ENCODE measurements at regions not wholly inside any gene's neighbourhood (a gene's known extent, or its start where the extent isn't known, plus 50 kb on each side); places are given as distances from the start of the nearest gene placed in this dataset.

GRCh38 chr10:113293167-113293566 lies 259.7 kb upstream of the HABP2 start:
- H3K9me3 Mint-ChIP-seq (ENCODE audit: unreplicated experiment) = no peaks in the 10 kb centered on the region
- H3K27me3 Mint-ChIP-seq (ENCODE audit: unreplicated experiment) = peaks cover 1% of the 10 kb centered on the region
- no peaks in the 10 kb centered on the region for H3K4me1 Mint-ChIP-seq (ENCODE audit: unreplicated experiment)
- no peaks in the 10 kb centered on the region for H3K36me3 Mint-ChIP-seq (ENCODE audit: low read depth, unreplicated experiment)
- no peak overlapping the region for H3K4me3 Mint-ChIP-seq (ENCODE audit: unreplicated experiment)
- DNase-seq (ENCODE audit: low spot score) = no peak
- TF ChIP-seq CTCF (IDR thresholded peaks at IDR 0.05; ENCODE audit: unreplicated experiment) = no peak
- H3K27ac Mint-ChIP-seq (ENCODE audit: unreplicated experiment) = no peak overlapping the region

GRCh38 chr10:113294868-113295267 lies 258.0 kb upstream of the HABP2 start:
- H3K36me3 Mint-ChIP-seq (ENCODE audit: low read depth, unreplicated experiment) = no peaks in the 10 kb centered on the region
- TF ChIP-seq CTCF (IDR thresholded peaks at IDR 0.05; ENCODE audit: unreplicated experiment) = no peak

GRCh38 chr10:113297226-113297625 lies 255.6 kb upstream of the HABP2 start:
- no peaks in the 10 kb centered on the region for H3K9me3 Mint-ChIP-seq (ENCODE audit: unreplicated experiment)
- H3K4me1 Mint-ChIP-seq (ENCODE audit: unreplicated experiment) = no peaks in the 10 kb centered on the region
- no peak overlapping the region for H3K4me3 Mint-ChIP-seq (ENCODE audit: unreplicated experiment)
- no peaks in the 10 kb centered on the region for H3K27me3 Mint-ChIP-seq (ENCODE audit: unreplicated experiment)
- no peak overlapping the region for H3K27ac Mint-ChIP-seq (ENCODE audit: unreplicated experiment)
- TF ChIP-seq CTCF (IDR thresholded peaks at IDR 0.05; ENCODE audit: unreplicated experiment) = no peak
- H3K36me3 Mint-ChIP-seq (ENCODE audit: low read depth, unreplicated experiment) = no peaks in the 10 kb centered on the region
- DNase-seq (ENCODE audit: low spot score) = no peak

More at GRCh38 chr10:113294868-113295267, 258.0 kb upstream of the HABP2 start:
- no peak overlapping the region for H3K4me3 Mint-ChIP-seq (ENCODE audit: unreplicated experiment)
- H3K4me1 Mint-ChIP-seq (ENCODE audit: unreplicated experiment) = no peaks in the 10 kb centered on the region
- no peak overlapping the region for H3K27ac Mint-ChIP-seq (ENCODE audit: unreplicated experiment)
- H3K27me3 Mint-ChIP-seq (ENCODE audit: unreplicated experiment) = no peaks in the 10 kb centered on the region
- H3K9me3 Mint-ChIP-seq (ENCODE audit: unreplicated experiment) = no peaks in the 10 kb centered on the region
- no peak for DNase-seq (ENCODE audit: low spot score)

GRCh38 chr10:113298616-113299015 lies 254.2 kb upstream of the HABP2 start:
- DNase-seq (ENCODE audit: low spot score) = no peak
- Mint-ChIP-seq H3K27me3 (ENCODE audit: unreplicated experiment) (no peaks in the 10 kb centered on the region), H3K36me3 (ENCODE audit: low read depth, unreplicated experiment) (no peaks in the 10 kb centered on the region), H3K4me1 (ENCODE audit: unreplicated experiment) (no peaks in the 10 kb centered on the region), H3K4me3 (ENCODE audit: unreplicated experiment) (no peak overlapping the region), H3K9me3 (ENCODE audit: unreplicated experiment) (no peaks in the 10 kb centered on the region), H3K27ac (ENCODE audit: unreplicated experiment) (no peak overlapping the region)
- TF ChIP-seq CTCF (IDR thresholded peaks at IDR 0.05; ENCODE audit: unreplicated experiment) = no peak

- H3K36me3 Mint-ChIP-seq (ENCODE audit: low read depth, unreplicated experiment) = no peaks in the 10 kb centered on the region
- H3K4me3 Mint-ChIP-seq (ENCODE audit: unreplicated experiment) = no peak overlapping the region
- DNase-seq (ENCODE audit: low spot score) = no peak
- no peaks in the 10 kb centered on the region for H3K9me3 Mint-ChIP-seq (ENCODE audit: unreplicated experiment)
- H3K27me3 Mint-ChIP-seq (ENCODE audit: unreplicated experiment) = no peaks in the 10 kb centered on the region
- no peak for TF ChIP-seq CTCF (IDR thresholded peaks at IDR 0.05; ENCODE audit: unreplicated experiment)
- H3K27ac Mint-ChIP-seq (ENCODE audit: unreplicated experiment) = no peak overlapping the region
- no peaks in the 10 kb centered on the region for H3K4me1 Mint-ChIP-seq (ENCODE audit: unreplicated experiment)
Observed at GRCh38 chr10:113300201-113300600, 252.7 kb upstream of the HABP2 start.
